Hematopoietic multipotent progenitor cell treated with erythropoietin and hydrocortisone succinate and interleukin-3 and kit ligand, for 15 days (in vitro differentiated cells): ENCODE measurements at regions not wholly inside any gene's neighbourhood (a gene's known extent, or its start where the extent isn't known, plus 50 kb on each side); places are given as distances from the start of the nearest gene placed in this dataset.

Experiments
- DNase-seq: peaks from one replicate; pipeline ENCODE4 v3.0.0-alpha.2; 2015; ENCODE audit warnings: low spot score

GRCh38 chr9:32837551-32838058 is 54.3 kb downstream of the TMEM215 start:
- no peak for DNase-seq

GRCh38 chr9:32839013-32839885 is 55.9 kb downstream of the TMEM215 start:
- no peak for DNase-seq

GRCh38 chr9:32841314-32841713 is 58.0 kb downstream of the TMEM215 start:
- no peak for DNase-seq

- DNase-seq, result no peak
Observed at GRCh38 chr9:32843295-32843694, 60.0 kb downstream of the TMEM215 start.

- DNase-seq, result no peak
Observed at GRCh38 chr9:32844259-32844658, 60.9 kb downstream of the TMEM215 start.

DNA sequence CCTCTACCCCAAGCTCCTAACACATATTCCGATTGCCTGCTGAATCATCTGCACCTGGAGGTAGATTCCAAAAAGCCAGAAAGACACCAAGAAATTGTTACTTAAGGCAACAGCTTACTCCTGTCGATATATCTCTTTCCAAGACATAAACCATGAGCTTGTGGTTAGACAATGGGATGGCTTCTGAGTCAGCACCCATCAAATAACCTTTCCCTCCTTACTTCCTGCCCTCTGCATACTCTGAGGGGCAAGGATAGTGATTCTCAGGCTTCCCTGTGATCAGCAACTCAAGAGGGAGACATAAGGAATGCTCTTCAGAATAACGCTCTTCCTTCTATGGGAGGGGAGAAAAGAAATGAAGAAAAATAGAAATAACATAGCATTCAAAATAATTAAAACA is 70.9 kb downstream of the TMEM215 start:
- no peak for DNase-seq

DNA sequence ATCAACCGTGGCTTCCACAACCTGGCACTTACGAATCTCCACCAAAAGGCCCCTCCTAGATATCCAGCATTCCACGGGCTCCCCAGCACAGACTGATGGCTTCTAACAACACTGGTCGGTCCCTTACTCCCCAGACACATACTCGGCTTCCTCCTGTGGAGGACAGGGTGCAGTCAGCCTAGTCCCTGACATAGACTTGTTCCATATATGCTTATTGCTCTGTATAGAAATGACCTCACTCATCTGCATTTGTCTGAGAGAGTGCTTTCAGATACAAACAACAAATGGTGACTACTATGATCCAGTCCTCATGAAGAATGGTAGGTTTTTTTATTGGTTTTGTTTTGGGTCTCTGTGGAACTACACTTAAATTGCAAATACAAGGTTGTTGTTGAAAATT is 72.4 kb downstream of the TMEM215 start:
- no peak for DNase-seq

GRCh38 chr9:32863291-32863690 is 80.0 kb downstream of the TMEM215 start:
- no peak for DNase-seq

DNA sequence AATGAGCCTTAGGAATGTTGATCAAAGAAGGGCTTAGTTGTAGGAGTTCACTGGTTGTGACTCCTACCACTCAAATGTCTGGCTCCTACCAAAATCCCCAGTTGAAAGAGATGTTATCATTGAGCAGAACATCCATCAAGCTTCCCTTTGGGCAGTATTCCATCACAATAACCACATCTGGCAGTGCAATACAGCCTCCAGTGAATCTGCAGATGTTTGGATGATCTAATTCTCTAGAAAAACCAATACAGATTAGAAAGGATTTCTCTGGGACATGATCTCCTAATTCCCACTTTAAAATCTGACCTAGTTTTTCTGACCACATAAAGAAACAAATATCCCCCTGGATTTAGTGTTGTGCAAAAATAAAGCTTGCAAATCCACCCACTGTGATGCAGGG is 81.6 kb downstream of the TMEM215 start:
- DNase-seq, result no peak

- no peak for DNase-seq
Observed at GRCh38 chr9:32866273-32866672, 82.9 kb downstream of the TMEM215 start.

GRCh38 chr9:32867026-32867425 is 83.7 kb downstream of the TMEM215 start:
- DNase-seq, result no peak

DNA sequence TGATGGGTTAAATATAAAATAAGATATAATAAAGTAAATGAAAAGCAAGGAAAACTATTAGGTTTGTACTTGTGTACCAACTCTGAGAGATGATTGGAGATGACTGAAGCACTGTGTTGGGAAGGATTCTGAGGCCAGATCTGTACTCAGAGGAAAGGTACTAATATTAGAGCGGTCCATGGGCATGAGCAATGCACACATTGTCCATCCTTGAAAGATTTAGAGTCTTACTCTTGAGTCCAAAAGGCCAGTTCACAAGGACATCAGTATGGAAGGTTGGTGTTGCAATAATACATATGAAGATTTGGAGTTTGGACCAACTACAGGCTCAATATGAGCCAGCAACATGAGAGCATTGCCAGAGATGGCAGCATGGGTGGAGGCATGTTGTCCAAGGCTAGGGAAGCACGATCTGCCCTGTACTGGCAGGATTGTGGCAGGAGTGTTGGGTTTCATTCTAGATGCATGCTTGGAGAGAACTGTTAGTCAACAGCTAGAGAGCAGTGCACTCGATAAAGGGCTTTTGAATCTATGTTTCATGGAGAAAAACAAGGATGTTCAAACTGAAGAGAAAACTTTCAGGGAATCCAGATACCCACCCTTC is 84.4 kb downstream of the TMEM215 start:
- DNase-seq, result no peak

DNA sequence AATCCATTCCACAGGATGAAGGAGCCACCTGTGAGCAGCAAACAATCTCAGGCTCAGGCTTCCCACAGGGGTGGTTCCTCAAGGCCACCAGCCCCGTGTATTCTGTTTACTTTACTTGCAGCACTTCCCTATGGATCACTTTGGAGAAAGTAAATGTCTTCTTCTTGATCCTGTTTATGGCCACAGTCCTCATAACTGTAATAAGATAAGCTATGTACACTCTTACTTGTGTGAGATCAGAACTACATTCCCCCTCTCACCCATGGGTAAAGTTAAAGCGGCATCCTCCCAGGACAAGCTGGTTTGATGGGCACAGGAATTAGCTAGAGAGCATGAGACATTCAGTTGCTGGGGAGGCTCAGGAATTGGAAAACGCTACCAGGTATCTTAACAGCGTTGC is 86.1 kb downstream of the TMEM215 start:
- DNase-seq, result no peak

- no peak for DNase-seq
Observed at GRCh38 chr9:32873131-32873530, 89.8 kb downstream of the TMEM215 start.

- DNase-seq, result no peak
Observed at GRCh38 chr9:32873553-32873952, 90.2 kb downstream of the TMEM215 start.

DNA sequence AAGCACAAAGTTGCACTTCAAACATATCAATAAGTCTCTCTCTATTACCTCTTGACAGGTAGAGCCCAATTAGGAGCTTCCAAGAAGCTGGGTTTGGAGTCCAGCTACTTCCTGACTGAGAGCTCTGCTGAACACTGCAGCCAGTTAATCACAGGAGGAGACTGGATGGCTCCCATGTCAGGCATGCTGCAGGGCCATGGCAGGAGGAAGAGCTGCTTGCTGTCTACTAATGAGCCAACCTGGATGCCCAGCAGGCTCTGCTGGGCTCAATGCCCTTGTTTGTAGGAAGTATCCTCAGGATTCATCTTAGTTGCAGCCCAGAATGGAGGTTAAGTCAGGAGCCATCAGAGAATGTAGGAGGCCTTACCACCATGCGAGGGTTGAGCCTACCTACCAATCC is 91.9 kb downstream of the TMEM215 start:
- no peak for DNase-seq

DNA sequence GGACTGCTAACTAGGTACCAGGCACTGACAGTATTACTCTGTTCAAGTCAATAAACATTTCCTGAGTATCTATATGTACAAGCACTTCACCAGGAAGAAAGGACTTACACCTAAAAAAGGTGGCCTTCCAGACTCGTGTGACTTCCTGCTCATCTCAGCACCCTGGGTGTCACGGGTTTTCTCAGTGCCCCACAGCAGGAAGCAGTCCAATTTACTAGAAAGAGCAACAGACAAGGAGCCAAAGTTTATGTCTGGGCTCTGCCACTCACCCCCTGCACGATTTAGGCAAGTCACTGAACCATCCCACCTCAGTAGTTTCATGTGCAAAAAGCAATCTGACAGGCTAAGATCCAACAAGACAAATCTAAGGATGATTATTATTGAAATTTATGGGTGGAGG is 92.4 kb downstream of the TMEM215 start:
- no peak for DNase-seq

- no peak for DNase-seq
Observed at GRCh38 chr9:32877103-32877502, 93.8 kb downstream of the TMEM215 start.

- DNase-seq, result no peak
Observed at GRCh38 chr9:32877639-32878217, 94.4 kb downstream of the TMEM215 start.

DNA sequence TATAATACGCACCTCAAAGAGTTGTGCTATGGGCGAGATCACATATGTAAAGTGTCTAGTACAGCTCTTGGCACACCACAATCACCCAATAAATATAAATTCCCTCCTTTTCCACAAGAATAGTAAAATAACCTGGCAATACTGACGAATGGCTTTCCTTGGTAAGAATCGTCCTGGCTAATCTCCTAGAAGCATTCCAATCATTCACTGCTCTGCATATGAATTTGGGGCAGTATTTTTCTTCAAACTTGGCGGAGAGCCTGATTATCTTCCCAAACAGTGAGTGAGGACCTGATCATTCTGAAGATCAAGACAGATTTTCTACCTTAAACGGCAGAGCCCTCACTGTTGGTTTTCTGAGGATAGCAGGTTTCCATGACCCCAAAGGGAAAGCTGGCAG is 96.0 kb downstream of the TMEM215 start:
- DNase-seq, result no peak

GRCh38 chr9:32881948-32882347 is 98.6 kb downstream of the TMEM215 start:
- no peak for DNase-seq

GRCh38 chr9:32882705-32883104 is 99.4 kb downstream of the TMEM215 start:
- peak; percentile 15 for DNase-seq

DNA sequence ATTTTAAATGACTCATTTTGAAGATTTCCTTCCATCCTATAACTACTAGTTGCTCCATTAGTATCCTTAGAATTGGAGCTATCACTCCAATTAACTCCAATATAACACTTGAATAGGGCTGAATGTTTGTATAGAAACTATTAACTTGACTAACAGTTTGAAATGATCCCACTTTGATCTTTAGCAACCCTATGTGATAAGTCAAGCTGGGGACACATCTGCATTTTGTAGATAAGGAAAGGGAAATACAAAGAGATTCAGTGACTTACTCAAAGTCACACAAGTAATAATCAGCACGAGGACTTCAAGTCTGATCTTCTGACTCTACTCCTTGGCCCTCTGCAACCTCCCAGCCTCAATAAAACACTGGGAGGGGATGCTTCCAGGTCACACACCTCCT is 101.1 kb downstream of the TMEM215 start:
- DNase-seq, result peak; percentile 52
